Stimulated activated CD8-positive, alpha-beta memory T cell treated with anti-CD3 and anti-CD28 coated beads, Interleukin-7, amount 100 ng/mL, for 24 hours (primary cell): ENCODE measurements at regions not wholly inside any gene's neighbourhood (a gene's known extent, or its start where the extent isn't known, plus 50 kb on each side); places are given as distances from the start of the nearest gene placed in this dataset.

Source experiments
- DNase-seq: peaks from one replicate; pipeline ENCODE4 v3.0.0-alpha.2; 2020; ENCODE audit warnings: low read depth

DNA sequence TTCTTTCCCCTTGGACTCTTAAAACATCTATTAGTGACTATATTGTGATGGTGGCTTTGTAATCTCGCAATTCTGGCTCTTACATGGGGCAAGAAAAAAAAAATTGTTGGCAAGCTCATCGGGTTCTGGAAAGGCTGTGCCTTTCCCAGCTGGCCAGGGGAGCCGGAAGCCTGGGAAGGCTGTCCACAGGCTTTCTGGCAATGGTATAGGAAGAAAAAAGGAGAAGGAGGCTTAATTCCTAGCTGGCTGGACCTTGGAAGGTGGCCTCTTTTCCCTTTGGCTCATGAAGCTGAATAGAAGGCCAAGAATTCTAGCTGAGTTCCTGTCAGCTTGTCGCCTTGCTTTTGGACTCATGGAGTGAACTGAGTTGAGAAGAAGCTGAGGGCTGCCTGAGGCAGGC lies 243.5 kb upstream of the SEMA6D start:
- no peak for DNase-seq

- DNase-seq, result no peak
These were observed 242.0 kb upstream of the SEMA6D start for GRCh38 chr15:47475336-47475735.

DNA sequence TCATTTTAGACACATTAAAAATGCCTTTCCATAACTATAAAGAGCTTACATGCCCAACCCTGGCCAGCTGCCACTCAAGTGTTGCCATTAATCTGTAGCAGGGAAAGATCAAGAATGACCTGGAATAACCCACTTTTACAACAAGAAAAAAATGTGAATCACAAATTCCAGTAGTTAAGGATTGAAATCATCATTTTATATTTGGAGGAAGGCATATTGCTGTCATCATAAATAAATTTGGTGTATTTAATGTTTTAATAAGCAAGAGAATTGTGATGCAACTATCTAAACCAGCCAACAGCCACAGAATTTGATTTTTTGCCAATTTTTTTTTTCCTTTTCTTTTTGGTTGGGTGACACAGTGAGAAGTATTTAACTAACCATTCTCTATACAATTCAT lies 240.0 kb upstream of the SEMA6D start:
- no peak for DNase-seq

GRCh38 chr15:47484059-47484458 lies 233.2 kb upstream of the SEMA6D start:
- no peak for DNase-seq

DNA sequence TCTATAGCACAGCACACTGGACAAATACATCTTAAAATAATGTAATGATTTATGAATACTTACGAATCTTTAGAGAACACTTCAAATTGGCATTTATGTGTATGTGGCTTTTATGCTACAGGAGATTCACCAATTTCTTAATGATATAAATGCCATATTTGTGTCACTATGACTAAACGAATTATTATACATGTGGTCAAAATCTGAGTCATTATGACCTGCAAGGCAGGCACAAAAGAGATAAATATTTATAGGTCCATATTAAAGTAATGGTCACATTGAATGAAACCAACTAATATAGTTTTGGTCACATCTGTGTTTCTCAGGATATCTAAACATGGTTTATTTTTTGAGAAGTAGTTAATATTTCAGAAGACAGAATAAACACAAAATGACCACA lies 232.3 kb upstream of the SEMA6D start:
- no peak for DNase-seq

- DNase-seq, result no peak
These were observed 231.9 kb upstream of the SEMA6D start for GRCh38 chr15:47485419-47485818.

DNA sequence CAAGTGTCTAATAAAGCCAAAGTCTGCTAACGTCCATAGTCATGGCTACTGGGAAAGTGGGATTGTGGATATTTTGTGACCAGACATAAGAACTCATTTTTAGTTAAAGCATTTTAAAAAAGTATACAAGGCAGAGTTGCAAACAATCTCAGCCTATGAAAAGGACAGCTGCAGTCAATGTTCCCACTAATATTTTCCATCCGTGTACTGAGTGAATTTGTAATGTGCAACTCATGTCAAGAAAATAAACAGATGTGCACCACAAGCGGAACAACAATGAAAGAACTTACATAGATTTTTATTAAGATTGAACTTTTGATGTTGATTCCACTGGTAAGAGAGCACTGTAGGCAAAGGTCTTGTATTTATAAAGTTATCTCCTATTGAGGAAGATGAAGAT lies 231.3 kb upstream of the SEMA6D start:
- no peak for DNase-seq

DNA sequence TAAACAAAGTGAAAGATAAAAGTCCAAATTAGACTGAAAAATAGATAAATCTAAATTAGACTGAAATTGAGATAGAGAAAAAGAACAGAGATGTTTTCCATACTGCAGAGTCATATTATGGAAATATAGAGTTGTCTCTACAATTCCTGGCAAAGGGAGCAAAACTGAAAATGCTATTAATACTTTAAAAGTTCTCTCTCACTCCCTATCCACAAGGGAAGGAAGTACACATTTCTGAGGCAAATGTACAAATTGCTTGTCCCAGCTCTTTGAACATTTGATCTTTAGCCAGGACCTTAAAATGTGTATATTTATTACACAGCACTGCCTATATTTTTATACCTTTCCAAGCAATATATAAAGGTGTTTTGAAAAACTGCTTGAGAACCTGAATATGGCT lies 225.1 kb upstream of the SEMA6D start:
- no peak for DNase-seq

DNA sequence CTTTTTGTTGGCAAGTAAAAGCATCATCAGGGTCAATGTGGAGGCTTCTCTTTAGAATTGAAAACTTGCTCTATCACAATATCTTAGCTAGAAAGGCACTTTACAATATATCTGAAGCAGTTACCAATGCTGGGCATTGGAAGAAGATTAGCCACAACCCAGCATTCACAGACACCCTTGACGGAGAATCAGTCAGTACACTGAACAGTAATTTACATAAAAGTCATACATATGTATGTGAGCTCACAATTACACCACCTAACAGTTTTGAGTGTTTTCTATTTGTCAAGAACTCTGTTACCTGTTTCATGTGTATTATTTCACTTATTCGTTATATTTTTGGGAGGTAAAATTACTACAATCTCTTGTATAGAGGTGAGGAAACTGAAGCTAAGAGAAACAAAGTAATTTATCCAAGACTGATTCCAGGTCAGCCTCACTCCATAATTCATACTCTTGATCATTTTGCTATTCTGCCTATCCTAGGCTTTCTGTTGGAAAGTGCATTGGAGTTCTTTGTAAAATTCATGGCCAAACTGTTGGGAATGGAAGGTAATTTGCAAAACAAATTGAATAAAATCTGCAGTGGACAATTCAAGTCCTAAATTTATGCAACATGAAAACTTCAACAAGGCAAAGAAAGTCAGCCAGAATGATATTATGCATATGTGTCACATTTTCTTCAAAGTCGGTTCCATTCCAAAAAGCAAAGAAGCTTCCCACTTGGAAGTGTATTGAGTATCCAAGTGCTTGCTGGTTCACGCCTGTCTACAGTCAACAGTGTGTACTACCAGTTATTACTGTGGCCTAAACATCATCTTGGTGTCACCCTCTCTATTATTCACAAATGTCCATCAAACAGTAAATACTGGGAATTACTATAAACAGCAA lies 223.7 kb upstream of the SEMA6D start:
- no peak for DNase-seq

DNA sequence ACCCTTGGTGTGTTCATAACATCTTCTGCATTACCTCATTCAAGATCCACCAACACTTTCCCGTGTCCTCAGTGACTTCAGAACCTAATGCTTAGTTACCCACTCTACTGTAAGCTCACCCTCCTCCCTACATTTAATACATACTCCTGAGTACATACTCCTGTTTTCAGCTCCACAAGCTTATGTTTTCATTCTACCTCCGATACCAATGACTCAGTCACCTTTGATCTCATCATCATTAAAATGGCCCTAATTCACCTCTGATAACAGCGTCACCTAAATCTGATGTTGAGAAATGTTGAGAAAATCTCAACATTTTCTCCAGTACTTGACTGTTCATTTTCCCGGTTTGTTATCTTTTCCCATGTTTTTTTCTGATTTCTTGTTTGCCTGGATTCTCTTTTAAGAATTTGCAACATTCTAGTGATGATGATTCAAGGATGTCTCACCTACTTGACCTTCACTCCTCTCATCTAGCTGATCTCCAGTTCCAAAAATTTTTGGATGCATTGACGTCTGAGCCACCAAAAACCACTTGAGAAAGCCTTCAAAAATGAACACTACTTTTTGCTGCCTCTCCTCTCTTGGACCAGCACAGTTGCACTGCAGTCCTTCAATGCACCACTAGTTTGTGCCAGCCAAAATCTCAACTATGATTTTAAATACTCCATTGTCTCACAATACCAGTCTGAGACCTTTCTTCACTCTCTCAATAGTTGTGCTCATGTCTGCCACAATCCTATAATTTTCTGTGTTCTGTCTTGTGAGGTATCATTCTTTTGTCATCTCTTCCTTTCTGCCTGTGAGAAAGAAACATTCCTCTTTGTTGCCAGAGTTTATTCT lies 220.7 kb upstream of the SEMA6D start:
- DNase-seq, result no peak

DNA sequence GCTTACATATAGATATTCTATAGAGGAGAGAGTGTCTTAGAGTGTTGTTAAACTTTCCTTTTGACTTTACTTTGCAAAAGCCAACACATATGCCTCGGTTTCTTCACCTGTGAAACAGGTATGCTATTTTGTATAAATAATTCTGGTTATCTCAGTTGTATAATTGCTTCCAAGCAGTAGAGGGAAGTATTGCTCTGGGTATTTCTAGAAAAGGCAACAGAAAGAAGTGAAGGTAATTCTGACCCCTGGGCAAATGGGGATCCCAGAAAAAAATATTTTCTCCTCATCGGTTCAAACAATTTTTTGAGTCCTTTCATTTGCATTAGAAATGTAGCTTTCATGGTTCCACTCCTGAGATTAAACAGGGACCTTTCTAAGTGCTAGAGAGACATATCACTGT lies 216.5 kb upstream of the SEMA6D start:
- DNase-seq, result no peak

DNA sequence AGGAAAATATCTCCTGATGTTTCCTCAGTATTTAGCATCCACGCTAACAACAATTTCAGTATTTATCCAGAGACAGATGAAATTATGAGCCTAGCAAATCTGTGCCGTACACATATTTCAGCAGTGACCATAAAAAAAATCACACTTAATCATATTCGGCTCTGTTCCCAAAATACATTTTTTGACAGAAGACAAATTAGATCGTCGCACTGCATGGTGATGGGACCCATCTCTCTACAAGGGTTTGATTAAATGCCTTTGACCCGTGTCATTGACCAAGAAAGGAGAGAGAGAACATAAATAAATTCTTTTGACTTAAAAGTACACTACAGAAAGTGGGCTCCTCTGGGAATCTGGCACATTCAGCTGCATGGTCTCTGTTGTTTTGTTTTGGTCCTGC lies 215.3 kb upstream of the SEMA6D start:
- no peak for DNase-seq

DNA sequence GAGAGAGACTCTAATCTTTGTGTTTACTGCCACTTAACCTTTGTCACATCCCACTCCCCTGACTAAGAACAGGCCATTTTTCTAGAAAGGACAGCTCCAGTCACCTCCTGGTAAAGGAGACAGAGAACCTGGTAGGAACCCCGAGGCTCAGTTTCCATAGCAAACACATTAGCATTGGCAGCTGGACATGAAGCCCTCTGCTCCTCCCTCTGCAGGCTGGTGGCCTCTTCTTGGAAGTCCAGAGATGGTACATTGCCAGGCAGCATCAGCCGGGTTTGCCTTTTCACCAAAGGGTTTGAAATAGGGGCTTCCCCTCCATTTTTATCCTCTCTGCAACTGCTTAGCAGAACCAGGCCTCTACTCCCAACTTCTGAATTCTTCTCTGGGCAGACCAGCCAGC lies 213.4 kb upstream of the SEMA6D start:
- DNase-seq, result no peak

DNA sequence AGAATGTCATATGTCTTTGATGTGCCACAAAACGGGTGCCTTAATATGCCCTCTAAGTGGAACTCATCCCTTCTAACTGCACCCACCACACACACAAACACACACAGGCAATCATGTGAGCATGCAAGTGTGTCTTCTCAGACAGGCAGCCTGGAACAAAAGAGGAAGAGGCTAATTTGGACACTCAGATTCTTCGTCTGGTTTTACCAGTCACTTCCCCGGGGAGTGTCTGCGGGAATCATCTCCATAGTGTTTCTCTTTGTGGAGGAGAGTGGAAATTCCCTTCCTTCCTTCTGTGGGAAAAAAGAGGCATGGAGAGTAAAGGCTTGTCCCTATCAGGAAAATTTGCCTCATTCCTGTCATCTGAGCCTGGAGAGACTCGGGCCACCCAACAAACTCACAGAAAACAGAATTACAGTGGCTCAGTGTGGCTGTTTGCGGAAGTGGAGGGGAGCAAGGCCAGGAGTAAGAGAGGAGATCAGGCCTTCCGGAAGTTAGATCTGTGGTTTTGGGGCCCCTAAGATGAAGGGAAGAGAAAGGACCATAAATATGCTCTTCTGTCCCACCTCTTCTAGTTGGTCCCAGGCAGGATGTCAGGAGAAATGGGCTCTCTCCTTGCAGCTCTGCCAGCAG lies 212.6 kb upstream of the SEMA6D start:
- no peak for DNase-seq

DNA sequence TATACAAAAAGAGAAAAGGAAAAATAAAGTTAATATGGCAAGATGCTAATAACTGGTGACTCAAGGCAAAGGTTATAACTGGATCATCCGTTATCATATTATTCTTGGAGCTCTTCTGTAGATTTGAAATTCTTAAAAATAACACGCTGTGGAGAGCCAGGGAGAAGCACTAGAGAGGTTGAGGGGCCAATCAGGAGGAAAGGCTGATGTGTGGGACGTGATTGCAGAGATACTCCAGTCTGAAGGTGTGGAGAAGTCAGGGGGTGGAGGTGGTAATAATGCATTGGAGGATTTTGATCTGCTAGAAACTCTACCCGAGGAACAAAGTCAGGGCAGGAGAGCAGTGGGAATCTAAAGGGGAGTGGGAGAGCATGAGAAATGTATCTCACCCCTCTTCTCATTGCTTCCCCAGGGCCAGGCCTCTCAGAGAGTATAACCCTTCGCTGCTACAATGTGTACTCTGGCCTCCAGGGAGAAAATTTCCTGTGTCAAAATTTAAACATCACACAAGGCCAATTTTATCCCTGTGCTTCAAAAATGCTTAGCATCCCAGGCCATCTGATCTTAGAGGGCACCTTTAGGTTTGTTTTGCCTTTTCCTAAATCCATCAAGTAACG lies 211.5 kb upstream of the SEMA6D start:
- DNase-seq, result no peak

- DNase-seq, result no peak
These were observed 210.8 kb upstream of the SEMA6D start for GRCh38 chr15:47506329-47507100.

- no peak for DNase-seq
These were observed 209.9 kb upstream of the SEMA6D start for GRCh38 chr15:47507221-47507985.

- no peak for DNase-seq
These were observed 206.0 kb upstream of the SEMA6D start for GRCh38 chr15:47511261-47511660.

- DNase-seq, result no peak
These were observed 203.8 kb upstream of the SEMA6D start for GRCh38 chr15:47513471-47513870.

DNA sequence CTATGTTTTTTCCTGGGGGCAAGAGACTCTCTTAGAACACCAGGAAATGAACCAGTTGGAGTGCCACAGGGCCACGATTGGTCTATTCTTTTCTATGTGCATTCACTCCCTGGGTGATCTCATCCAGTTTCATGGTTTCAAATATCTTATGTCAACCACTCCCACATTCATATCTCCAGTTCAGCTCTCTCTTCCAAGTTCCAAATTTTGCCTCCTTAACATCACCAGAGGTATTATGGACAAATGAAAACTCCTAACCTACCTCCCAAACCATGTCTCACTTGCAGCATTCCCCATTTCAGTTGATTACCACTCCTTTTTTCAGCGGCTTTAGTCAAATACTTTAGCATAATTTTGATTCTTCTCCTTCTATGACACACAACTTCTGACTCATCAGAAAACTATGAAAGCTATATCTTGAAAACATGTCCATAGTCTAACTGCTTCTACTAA lies 203.1 kb upstream of the SEMA6D start:
- DNase-seq, result no peak

GRCh38 chr15:47516558-47516957 lies 200.7 kb upstream of the SEMA6D start:
- no peak for DNase-seq
